ENCODE measurements at regions not wholly inside any gene's neighbourhood (a gene's known extent, or its start where the extent isn't known, plus 50 kb on each side); places are given as distances from the start of the nearest gene placed in this dataset.

GRCh38 chr12:61037792-61038191, 1222.4 kb upstream of the USP15 start:
- CTCF ChIA-PET (ENCODE audit: unreplicated experiment), result no interaction called here
- BruUV-seq (replicated peaks), result no TSS peak
- no peak for DNase-seq (ENCODE audit: low spot score)
- Histone ChIP-seq H4K20me1 (ENCODE audit: insufficient read depth, low read length) (no peaks in the 10 kb centered on the region), H3K9me2 (ENCODE audit: insufficient read depth, low read length) (no peaks in the 10 kb centered on the region), H3K4me2 (ENCODE audit: low read length) (no peak overlapping the region), H2AFZ (ENCODE audit: low read length) (no peak overlapping the region), H3K36me3 (ENCODE audit: insufficient read depth, low read length) (no peaks in the 10 kb centered on the region), H3K79me2 (ENCODE audit: insufficient read depth, low read depth, low read length) (no peaks in the 10 kb centered on the region), H3K27ac (ENCODE audit: low read depth, low read length, poor library complexity, severe bottlenecking) (no peak overlapping the region), H3K4me1 (ENCODE audit: insufficient read depth, low read length, poor library complexity, severe bottlenecking) (no peaks in the 10 kb centered on the region), H3K4me3 (ENCODE audit: low read depth, low read length, poor library complexity, severe bottlenecking) (no peak overlapping the region), H3K9me3 (ENCODE audit: low read length) (no peaks in the 10 kb centered on the region)
- intact Hi-C loops (cut with micrococcal nuclease; ENCODE audit: unreplicated experiment), result no loop called here
- POLR2A ChIA-PET, result no interaction called here
- no peak for TF ChIP-seq EZH2phosphoT487 (IDR thresholded peaks at IDR 0.05; ENCODE audit: borderline replicate concordance, low read depth, low read length)
- TF ChIP-seq, protein P1, sequence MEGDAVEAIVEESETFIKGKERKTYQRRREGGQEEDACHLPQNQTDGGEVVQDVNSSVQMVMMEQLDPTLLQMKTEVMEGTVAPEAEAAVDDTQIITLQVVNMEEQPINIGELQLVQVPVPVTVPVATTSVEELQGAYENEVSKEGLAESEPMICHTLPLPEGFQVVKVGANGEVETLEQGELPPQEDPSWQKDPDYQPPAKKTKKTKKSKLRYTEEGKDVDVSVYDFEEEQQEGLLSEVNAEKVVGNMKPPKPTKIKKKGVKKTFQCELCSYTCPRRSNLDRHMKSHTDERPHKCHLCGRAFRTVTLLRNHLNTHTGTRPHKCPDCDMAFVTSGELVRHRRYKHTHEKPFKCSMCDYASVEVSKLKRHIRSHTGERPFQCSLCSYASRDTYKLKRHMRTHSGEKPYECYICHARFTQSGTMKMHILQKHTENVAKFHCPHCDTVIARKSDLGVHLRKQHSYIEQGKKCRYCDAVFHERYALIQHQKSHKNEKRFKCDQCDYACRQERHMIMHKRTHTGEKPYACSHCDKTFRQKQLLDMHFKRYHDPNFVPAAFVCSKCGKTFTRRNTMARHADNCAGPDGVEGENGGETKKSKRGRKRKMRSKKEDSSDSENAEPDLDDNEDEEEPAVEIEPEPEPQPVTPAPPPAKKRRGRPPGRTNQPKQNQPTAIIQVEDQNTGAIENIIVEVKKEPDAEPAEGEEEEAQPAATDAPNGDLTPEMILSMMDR (conservative IDR thresholded peaks at IDR 0.05; ENCODE audit: low read length), result no peak

DNA sequence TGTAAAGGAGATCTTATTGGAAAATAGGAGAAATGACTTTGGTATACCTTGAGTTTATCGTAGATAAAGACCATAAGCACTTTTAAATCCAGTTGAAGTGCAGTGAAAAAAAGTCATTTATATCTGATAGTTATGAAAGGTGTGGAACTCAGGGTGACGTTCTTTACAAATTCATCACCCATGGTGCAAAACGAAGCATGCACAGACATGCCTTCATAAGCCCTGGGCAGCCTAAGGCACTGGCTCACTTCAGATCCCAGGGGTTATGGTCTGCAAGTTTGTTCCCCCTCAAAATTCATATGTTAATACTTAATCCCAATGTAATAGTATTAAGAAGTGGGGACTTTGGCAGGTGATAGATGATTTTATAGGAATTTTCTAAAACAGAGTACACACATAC, 1216.4 kb upstream of the USP15 start:
- Histone ChIP-seq H4K20me1 (ENCODE audit: insufficient read depth, low read length) (no peaks in the 10 kb centered on the region), H2AFZ (ENCODE audit: low read length) (no peak overlapping the region), H3K4me2 (ENCODE audit: low read length) (no peak overlapping the region), H3K27ac (ENCODE audit: low read depth, low read length, poor library complexity, severe bottlenecking) (no peak overlapping the region), H3K36me3 (ENCODE audit: insufficient read depth, low read length) (no peaks in the 10 kb centered on the region), H3K4me3 (ENCODE audit: low read depth, low read length, poor library complexity, severe bottlenecking) (no peak overlapping the region), H3K9me3 (ENCODE audit: low read length) (no peaks in the 10 kb centered on the region), H3K9me2 (ENCODE audit: insufficient read depth, low read length) (no peaks in the 10 kb centered on the region), H3K79me2 (ENCODE audit: insufficient read depth, low read depth, low read length) (no peaks in the 10 kb centered on the region), H3K4me1 (ENCODE audit: insufficient read depth, low read length, poor library complexity, severe bottlenecking) (no peaks in the 10 kb centered on the region)
- POLR2A ChIA-PET, result no interaction called here
- no peak for DNase-seq (ENCODE audit: low spot score)
- CTCF ChIA-PET (ENCODE audit: unreplicated experiment), result no interaction called here
- TF ChIP-seq, protein P1 (conservative IDR thresholded peaks at IDR 0.05; ENCODE audit: low read length), result no peak
- intact Hi-C loops (cut with micrococcal nuclease; ENCODE audit: unreplicated experiment), result no loop called here
- no TSS peak for BruUV-seq (replicated peaks)

DNA sequence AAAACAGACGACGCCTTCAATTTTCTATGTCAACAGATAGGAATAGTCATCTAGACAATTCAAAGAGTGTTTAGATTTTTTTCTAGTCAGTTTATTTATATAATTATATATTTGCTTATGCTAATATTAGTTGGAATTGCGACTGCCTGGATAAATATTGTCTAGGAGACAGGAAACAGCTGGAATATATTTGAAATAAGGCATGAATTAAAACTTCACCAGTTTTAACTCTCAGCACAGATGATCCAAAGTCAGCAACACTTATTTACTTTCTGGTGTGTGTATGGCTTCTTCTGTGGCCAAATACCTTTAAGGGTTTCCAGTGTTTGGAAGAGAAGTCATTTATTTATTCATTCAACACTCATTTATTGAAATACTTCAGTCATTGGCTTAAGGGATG, 1215.4 kb upstream of the USP15 start:
- ChIA-PET CTCF (ENCODE audit: unreplicated experiment) (no interaction called here), POLR2A (no interaction called here)
- no peak for TF ChIP-seq EZH2phosphoT487 (IDR thresholded peaks at IDR 0.05; ENCODE audit: borderline replicate concordance, low read depth, low read length)
- TF ChIP-seq, protein P1 (conservative IDR thresholded peaks at IDR 0.05; ENCODE audit: low read length), result no peak
- Histone ChIP-seq H3K27ac (ENCODE audit: low read depth, low read length, poor library complexity, severe bottlenecking) (no peak overlapping the region), H3K79me2 (ENCODE audit: insufficient read depth, low read depth, low read length) (no peaks in the 10 kb centered on the region), H3K9me3 (ENCODE audit: low read length) (no peaks in the 10 kb centered on the region), H3K36me3 (ENCODE audit: insufficient read depth, low read length) (no peaks in the 10 kb centered on the region), H3K4me2 (ENCODE audit: low read length) (no peak overlapping the region), H2AFZ (ENCODE audit: low read length) (no peak overlapping the region), H4K20me1 (ENCODE audit: insufficient read depth, low read length) (no peaks in the 10 kb centered on the region), H3K4me1 (ENCODE audit: insufficient read depth, low read length, poor library complexity, severe bottlenecking) (no peaks in the 10 kb centered on the region), H3K4me3 (ENCODE audit: low read depth, low read length, poor library complexity, severe bottlenecking) (no peak overlapping the region), H3K9me2 (ENCODE audit: insufficient read depth, low read length) (no peaks in the 10 kb centered on the region)
- DNase-seq (ENCODE audit: low spot score), result no peak
- BruUV-seq (replicated peaks), result no TSS peak
- intact Hi-C loops (cut with micrococcal nuclease; ENCODE audit: unreplicated experiment), result no loop called here

Data from OCI-LY7 (cell line).